Esophagus muscularis mucosa (tissue), 4 donors: ENCODE measurements at regions not wholly inside any gene's neighbourhood (a gene's known extent, or its start where the extent isn't known, plus 50 kb on each side); places are given as distances from the start of the nearest gene placed in this dataset.

Experiments
- CTCF ChIP-seq, 3 experiments: fragments of 200-600 bp in 2 of 3; fragments of 450-650 bp in 1 of 3; sonication (generic) in 2 of 3; IDR thresholded peaks; one replicate each; pipeline ENCODE4 v1.5.1; 2017 to 2019; ENCODE audit warnings: antibody characterized with exemption in 3 of 3, mild to moderate bottlenecking in 2 of 3, moderate library complexity in 1 of 3
- EP300 ChIP-seq: sonication (generic); formaldehyde crosslinking; IDR thresholded peaks from one replicate; pipeline ENCODE4 v1.6.1; 2017; ENCODE audit warnings: antibody characterized with exemption
- POLR2A ChIP-seq: fragments of 450-650 bp; IDR thresholded peaks from one replicate; pipeline ENCODE4 v1.6.1; 2017; ENCODE audit warnings: antibody characterized with exemption, moderate library complexity, mild to moderate bottlenecking, low read depth
- POLR2AphosphoS5 ChIP-seq, 2 donors: sonication (generic); formaldehyde crosslinking; IDR thresholded peaks; one replicate each; pipeline ENCODE4 v1.6.1; 2017; ENCODE audit warnings: antibody characterized with exemption in 2 of 2

- TF ChIP-seq POLR2A: no peak
- TF ChIP-seq EP300: no peak
- TF ChIP-seq CTCF (IDR thresholded peaks at IDR 0.05): no peak
- TF ChIP-seq POLR2AphosphoS5 (IDR thresholded peaks at IDR 0.05): no peak
These were observed 91.8 kb upstream of the TNFAIP3 start for GRCh38 chr6:137775227-137775626.
